Neural crest cell (in vitro differentiated cells): ENCODE measurements at regions not wholly inside any gene's neighbourhood (a gene's known extent, or its start where the extent isn't known, plus 50 kb on each side); places are given as distances from the start of the nearest gene placed in this dataset.

Experiments
- DNase-seq: peaks from one replicate; pipeline ENCODE4 v3.0.0; 2021; ENCODE audit warnings: low read depth, mixed read lengths, low spot score
- H3K27ac Mint-ChIP-seq: one replicate; pipeline ENCODE4 v1.8.0; 2021; ENCODE audit warnings: mild to moderate bottlenecking, mixed read lengths; ENCODE audit not compliant: unreplicated experiment
- H3K27me3 Mint-ChIP-seq: 2 replicates; pipeline ENCODE4 v1.8.0; 2021; ENCODE audit warnings: low read depth, mild to moderate bottlenecking, mixed read lengths
- H3K36me3 Mint-ChIP-seq: 2 replicates; pipeline ENCODE4 v1.8.0; 2021; ENCODE audit warnings: low read depth, mild to moderate bottlenecking, mixed read lengths
- H3K4me1 Mint-ChIP-seq: 2 replicates; pipeline ENCODE4 v1.8.0; 2021; ENCODE audit warnings: mixed read lengths
- H3K4me3 Mint-ChIP-seq: one replicate; pipeline ENCODE4 v1.8.0; 2021; ENCODE audit warnings: mild to moderate bottlenecking, mixed read lengths
- H3K9me3 Mint-ChIP-seq: 2 replicates; pipeline ENCODE4 v1.8.0; 2021; ENCODE audit warnings: mixed read lengths
- CTCF ChIP-seq: fragments of 200-600 bp; sonication (generic); conservative IDR thresholded peaks from 2 replicates; pipeline ENCODE4 v1.5.0; 2021; ENCODE audit warnings: antibody characterized with exemption, mild to moderate bottlenecking

GRCh38 chr4:81572402-81572801 is 100.7 kb upstream of the RASGEF1B start:
- DNase-seq = no peak
- TF ChIP-seq CTCF = no peak
- H3K9me3 Mint-ChIP-seq = no peaks in the 10 kb centered on the region
- H3K27me3 Mint-ChIP-seq = peaks cover 2% of the 10 kb centered on the region
- H3K4me3 Mint-ChIP-seq = no peak overlapping the region
- no peaks in the 10 kb centered on the region for H3K4me1 Mint-ChIP-seq
- no peak overlapping the region for H3K27ac Mint-ChIP-seq
- no peaks in the 10 kb centered on the region for H3K36me3 Mint-ChIP-seq

GRCh38 chr4:81571105-81571504 is 99.4 kb upstream of the RASGEF1B start:
- no peaks in the 10 kb centered on the region for H3K27me3 Mint-ChIP-seq
- no peak for DNase-seq
- no peaks in the 10 kb centered on the region for H3K36me3 Mint-ChIP-seq
- peaks cover 4% of the 10 kb centered on the region for H3K4me1 Mint-ChIP-seq
- no peak for TF ChIP-seq CTCF
- H3K27ac Mint-ChIP-seq = no peak overlapping the region
- no peaks in the 10 kb centered on the region for H3K9me3 Mint-ChIP-seq
- no peak overlapping the region for H3K4me3 Mint-ChIP-seq

GRCh38 chr4:81566161-81566591 is 94.5 kb upstream of the RASGEF1B start:
- no peaks in the 10 kb centered on the region for H3K36me3 Mint-ChIP-seq
- no peak for TF ChIP-seq CTCF
- peak overlapping the region; percentile 7 for H3K4me3 Mint-ChIP-seq
- H3K27ac Mint-ChIP-seq = no peak overlapping the region
- H3K4me1 Mint-ChIP-seq = peaks cover 16% of the 10 kb centered on the region
- no peak for DNase-seq
- H3K27me3 Mint-ChIP-seq = no peaks in the 10 kb centered on the region
- H3K9me3 Mint-ChIP-seq = no peaks in the 10 kb centered on the region

GRCh38 chr4:81565142-81565870 is 93.6 kb upstream of the RASGEF1B start:
- no peak overlapping the region for H3K4me3 Mint-ChIP-seq

GRCh38 chr4:81564025-81564424 is 92.3 kb upstream of the RASGEF1B start:
- DNase-seq = no peak
- Mint-ChIP-seq H3K9me3 (no peaks in the 10 kb centered on the region), H3K4me1 (peaks cover 16% of the 10 kb centered on the region), H3K27me3 (no peaks in the 10 kb centered on the region), H3K4me3 (no peak overlapping the region), H3K27ac (no peak overlapping the region), H3K36me3 (no peaks in the 10 kb centered on the region)
- TF ChIP-seq CTCF = no peak

More at GRCh38 chr4:81565142-81565870, 93.6 kb upstream of the RASGEF1B start:
- no peaks in the 10 kb centered on the region for H3K9me3 Mint-ChIP-seq
- no peaks in the 10 kb centered on the region for H3K27me3 Mint-ChIP-seq
- H3K4me1 Mint-ChIP-seq = peaks cover 16% of the 10 kb centered on the region
- no peak for TF ChIP-seq CTCF
- peak; percentile 20 for DNase-seq
- H3K36me3 Mint-ChIP-seq = no peaks in the 10 kb centered on the region
- H3K27ac Mint-ChIP-seq = no peak overlapping the region
